Fibroblast of lung (primary cell): ENCODE measurements at regions not wholly inside any gene's neighbourhood (a gene's known extent, or its start where the extent isn't known, plus 50 kb on each side); places are given as distances from the start of the nearest gene placed in this dataset.

Experiments used
- DNase-seq, 2 donors: peaks; one replicate each; pipeline versions ENCODE4 v3.0.0 to v3.0.0-alpha.2; 2010; ENCODE audit warnings: low read depth in 2 of 2
- H2AFZ ChIP-seq: 2 replicates; pipeline ENCODE4 v1.5.1; 2012; ENCODE audit warnings: low read length, control low read depth, inconsistent platforms
- H3K27ac ChIP-seq: 2 replicates; pipeline ENCODE4 v1.5.1; 2011; ENCODE audit warnings: low read length, control low read depth; ENCODE audit not compliant: insufficient read depth
- H3K27me3 ChIP-seq: 2 replicates; pipeline ENCODE4 v1.5.1; 2011; ENCODE audit warnings: mild to moderate bottlenecking, low read length; ENCODE audit not compliant: control insufficient read depth, insufficient read depth
- H3K36me3 ChIP-seq: 2 replicates; pipeline ENCODE4 v1.5.1; 2011; ENCODE audit warnings: low read length; ENCODE audit not compliant: control insufficient read depth, insufficient read depth
- H3K4me1 ChIP-seq: 2 replicates; pipeline ENCODE4 v1.5.1; 2011; ENCODE audit warnings: low read length; ENCODE audit not compliant: control insufficient read depth, insufficient read depth; ENCODE audit errors: extremely low read depth
- H3K4me2 ChIP-seq: 2 replicates; pipeline ENCODE4 v1.5.1; 2011; ENCODE audit warnings: low read length, control low read depth; ENCODE audit not compliant: insufficient read depth; ENCODE audit errors: extremely low read depth
- H3K4me3 ChIP-seq, 4 experiments: fragments of 200-600 bp in 1 of 4; sonication (generic) in 1 of 4; replicated peaks in 1 of 4; 2 replicates each; pipeline ENCODE4 v1.5.1; 2011 to 2016; ENCODE audit warnings: low read length in 4 of 4, low read depth in 3 of 4, mild to moderate bottlenecking in 3 of 4, control low read depth in 2 of 4, inconsistent platforms in 1 of 4, mixed read lengths in 1 of 4; ENCODE audit not compliant: insufficient read depth in 1 of 4; ENCODE audit errors: control extremely low read depth in 1 of 4
- H3K79me2 ChIP-seq: 2 replicates; pipeline ENCODE4 v1.5.1; 2012; ENCODE audit warnings: mild to moderate bottlenecking, low read length, inconsistent platforms; ENCODE audit not compliant: control insufficient read depth, insufficient read depth
- H3K9ac ChIP-seq: 2 replicates; pipeline ENCODE4 v1.5.1; 2011; ENCODE audit warnings: mild to moderate bottlenecking, low read length, control low read depth; ENCODE audit not compliant: insufficient read depth
- H3K9me3 ChIP-seq: 2 replicates; pipeline ENCODE4 v1.5.1; 2012; ENCODE audit warnings: low read depth, low read length; ENCODE audit not compliant: control insufficient read depth, insufficient read depth
- H4K20me1 ChIP-seq: 2 replicates; pipeline ENCODE4 v1.5.1; 2011; ENCODE audit warnings: low read length; ENCODE audit not compliant: control insufficient read depth, insufficient read depth; ENCODE audit errors: extremely low read depth
- EZH2 ChIP-seq: IDR thresholded peaks from 2 replicates; pipeline ENCODE4 v1.5.1; 2012; ENCODE audit warnings: low read length, control low read depth, mild to moderate bottlenecking; ENCODE audit errors: missing control alignments
- TF ChIP-seq, protein P1 (sequence below), 2 donors: IDR thresholded peaks in 1 of 2; conservative IDR thresholded peaks in 1 of 2; 1 replicate in 1 of 2; 2 replicates in 1 of 2; pipeline ENCODE4 v1.5.1; 2011 to 2012; ENCODE audit warnings: low read length in 2 of 2, control low read depth in 1 of 2, inconsistent platforms in 1 of 2, low read depth in 1 of 2, mild to moderate bottlenecking in 1 of 2

DNA sequence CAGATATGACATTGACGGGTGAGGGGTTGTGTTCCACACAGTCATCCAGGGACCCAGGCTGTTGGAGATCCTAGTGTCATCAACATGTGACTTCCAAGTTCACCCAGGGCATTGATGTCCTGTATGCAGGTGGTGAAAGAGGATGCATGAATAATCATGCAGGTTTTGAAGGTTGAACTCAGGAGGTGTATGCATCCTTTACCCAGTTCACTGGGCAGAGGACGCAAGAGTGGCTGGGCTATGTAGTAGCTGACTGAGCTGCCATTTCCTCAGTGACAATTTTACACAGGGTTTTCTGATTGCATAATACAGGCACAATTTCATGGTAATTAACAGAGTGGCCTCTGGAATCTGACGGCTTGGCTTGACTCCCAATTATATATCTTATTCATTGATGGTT lies 323.0 kb downstream of the HS3ST1 start:
- Histone ChIP-seq H3K36me3 (no peaks in the 10 kb centered on the region), H3K4me2 (no peak overlapping the region), H3K4me1 (no peaks in the 10 kb centered on the region), H3K9me3 (no peaks in the 10 kb centered on the region), H3K4me3 (no peak overlapping the region), H3K27ac (no peak overlapping the region), H2AFZ (no peak overlapping the region), H3K27me3 (no peaks in the 10 kb centered on the region), H3K79me2 (no peaks in the 10 kb centered on the region), H3K9ac (no peak overlapping the region), H4K20me1 (no peaks in the 10 kb centered on the region)
- no peak for DNase-seq
- TF ChIP-seq, protein P1, sequence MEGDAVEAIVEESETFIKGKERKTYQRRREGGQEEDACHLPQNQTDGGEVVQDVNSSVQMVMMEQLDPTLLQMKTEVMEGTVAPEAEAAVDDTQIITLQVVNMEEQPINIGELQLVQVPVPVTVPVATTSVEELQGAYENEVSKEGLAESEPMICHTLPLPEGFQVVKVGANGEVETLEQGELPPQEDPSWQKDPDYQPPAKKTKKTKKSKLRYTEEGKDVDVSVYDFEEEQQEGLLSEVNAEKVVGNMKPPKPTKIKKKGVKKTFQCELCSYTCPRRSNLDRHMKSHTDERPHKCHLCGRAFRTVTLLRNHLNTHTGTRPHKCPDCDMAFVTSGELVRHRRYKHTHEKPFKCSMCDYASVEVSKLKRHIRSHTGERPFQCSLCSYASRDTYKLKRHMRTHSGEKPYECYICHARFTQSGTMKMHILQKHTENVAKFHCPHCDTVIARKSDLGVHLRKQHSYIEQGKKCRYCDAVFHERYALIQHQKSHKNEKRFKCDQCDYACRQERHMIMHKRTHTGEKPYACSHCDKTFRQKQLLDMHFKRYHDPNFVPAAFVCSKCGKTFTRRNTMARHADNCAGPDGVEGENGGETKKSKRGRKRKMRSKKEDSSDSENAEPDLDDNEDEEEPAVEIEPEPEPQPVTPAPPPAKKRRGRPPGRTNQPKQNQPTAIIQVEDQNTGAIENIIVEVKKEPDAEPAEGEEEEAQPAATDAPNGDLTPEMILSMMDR (conservative IDR thresholded peaks at IDR 0.05 in 1 of 2, IDR thresholded peaks at IDR 0.05 in 1 of 2; ENCODE audit: low read depth in 1 of 2, low read length in 2 of 2): no peak
- TF ChIP-seq EZH2: no peak

GRCh38 chr4:11098461-11098860 lies 330.2 kb downstream of the HS3ST1 start:
- Histone ChIP-seq H2AFZ (no peak overlapping the region), H3K4me2 (no peak overlapping the region), H3K9ac (no peak overlapping the region), H3K9me3 (no peaks in the 10 kb centered on the region), H3K27me3 (no peaks in the 10 kb centered on the region), H3K4me3 (no peak overlapping the region), H4K20me1 (no peaks in the 10 kb centered on the region), H3K4me1 (no peaks in the 10 kb centered on the region), H3K27ac (no peak overlapping the region), H3K36me3 (no peaks in the 10 kb centered on the region), H3K79me2 (no peaks in the 10 kb centered on the region)
- TF ChIP-seq, protein P1 (conservative IDR thresholded peaks at IDR 0.05 in 1 of 2, IDR thresholded peaks at IDR 0.05 in 1 of 2; ENCODE audit: low read depth in 1 of 2, low read length in 2 of 2): no peak
- TF ChIP-seq EZH2: no peak
- no peak for DNase-seq

DNA sequence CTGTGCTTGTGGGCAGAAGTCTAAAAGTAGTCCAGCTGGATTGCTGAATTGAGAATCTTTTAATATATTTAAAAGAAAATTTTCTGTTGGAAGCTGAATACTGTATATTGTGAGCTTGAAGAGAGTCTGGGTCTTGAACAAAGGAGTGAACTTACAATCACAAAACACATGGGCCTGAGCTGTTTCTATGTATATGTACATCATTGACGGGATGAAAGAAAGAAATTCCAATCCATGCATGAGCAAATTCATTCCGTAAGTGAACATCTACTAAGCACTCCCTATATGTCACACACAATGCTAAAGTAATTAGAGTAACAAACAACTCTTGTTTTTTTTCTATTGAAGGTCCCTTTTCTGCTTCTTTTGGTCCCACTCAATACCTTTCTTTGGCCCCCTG lies 331.0 kb downstream of the HS3ST1 start:
- no peaks in the 10 kb centered on the region for H3K36me3 ChIP-seq
- no peak overlapping the region for H2AFZ ChIP-seq
- H3K4me1 ChIP-seq: no peaks in the 10 kb centered on the region
- H3K9ac ChIP-seq: no peak overlapping the region
- no peaks in the 10 kb centered on the region for H3K9me3 ChIP-seq
- H3K4me3 ChIP-seq: no peak overlapping the region
- no peak for DNase-seq
- H4K20me1 ChIP-seq: no peaks in the 10 kb centered on the region
- H3K27me3 ChIP-seq: no peaks in the 10 kb centered on the region
- no peak for TF ChIP-seq EZH2
- TF ChIP-seq, protein P1 (conservative IDR thresholded peaks at IDR 0.05 in 1 of 2, IDR thresholded peaks at IDR 0.05 in 1 of 2; ENCODE audit: low read depth in 1 of 2, low read length in 2 of 2): no peak
- H3K79me2 ChIP-seq: no peaks in the 10 kb centered on the region
- H3K27ac ChIP-seq: no peak overlapping the region
- H3K4me2 ChIP-seq: no peak overlapping the region
